ENCODE measurements at regions not wholly inside any gene's neighbourhood (a gene's known extent, or its start where the extent isn't known, plus 50 kb on each side); places are given as distances from the start of the nearest gene placed in this dataset.

DNA sequence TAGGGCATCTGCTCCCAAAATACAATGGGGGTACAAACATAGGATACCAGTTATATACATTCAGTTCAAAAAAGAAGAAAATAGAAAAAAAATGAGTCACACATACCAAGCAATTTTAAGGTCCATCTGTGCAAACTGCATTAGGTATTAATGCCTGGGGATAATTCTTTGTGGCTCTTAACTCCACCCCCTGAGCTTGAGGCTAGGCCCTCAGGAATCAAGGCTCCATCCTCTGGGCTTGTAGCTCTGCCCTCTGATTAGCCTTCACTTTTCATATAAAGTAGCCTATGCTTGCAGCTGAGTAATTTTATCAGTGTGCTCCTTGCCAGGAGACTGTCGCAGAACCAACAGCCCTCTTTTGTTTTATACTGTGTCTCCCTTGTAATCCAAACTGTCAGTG lies 69.9 kb upstream of the BACE2 start:
- Histone ChIP-seq H3K14ac (ENCODE audit: insufficient read length) (no peak overlapping the region), H2BK120ac (replicated peaks; ENCODE audit: low read depth, low read length) (no peak overlapping the region), H3K79me2 (ENCODE audit: control insufficient read depth in 1 of 2, insufficient read depth in 2 of 2, low read length in 2 of 2) (no peaks in the 10 kb centered on the region), H2AFZ (ENCODE audit: low read length) (no peak overlapping the region), H3K9me3 (ENCODE audit: insufficient read depth in 2 of 2, low read depth in 1 of 2, low read length in 1 of 2) (no peaks in the 10 kb centered on the region; a peak in 1 of 4 replicates), H3K56ac (replicated peaks; ENCODE audit: insufficient read length, low read depth, low read length) (no peak overlapping the region), H3K79me1 (ENCODE audit: low read depth, low read length) (no peaks in the 10 kb centered on the region), H3K4ac (replicated peaks; ENCODE audit: insufficient read length, low read depth, low read length) (no peak overlapping the region), H3K4me2 (ENCODE audit: insufficient read depth in 1 of 2, low read depth in 2 of 2, low read length in 2 of 2) (no peak overlapping the region), H3K27ac (ENCODE audit: low read depth, low read length) (no peak overlapping the region), H2BK5ac (ENCODE audit: low read depth, low read length) (no peak overlapping the region), H3K4me1 (replicated peaks in 1 of 4; ENCODE audit: control insufficient read depth in 3 of 4, insufficient read depth in 4 of 4, low read length in 3 of 4) (peaks cover 0 to 1% (median 0%) of the 10 kb centered on the region in 4 experiments; a peak in 1 of 7 replicates), H3K18ac (ENCODE audit: extremely low read depth, low read length) (no peak overlapping the region), H4K91ac (replicated peaks; ENCODE audit: insufficient read length, low read length) (no peak overlapping the region), H3K27me3 (replicated peaks in 1 of 4; ENCODE audit: control insufficient read depth in 3 of 4, extremely low read depth in 1 of 4, insufficient read depth in 3 of 4, low read length in 3 of 4) (no peaks in the 10 kb centered on the region), H2AK5ac (ENCODE audit: low read depth, low read length) (no peak overlapping the region), H2BK15ac (ENCODE audit: low read length) (no peak overlapping the region), H3K23me2 (ENCODE audit: low read depth, low read length) (no peaks in the 10 kb centered on the region), H3K23ac (ENCODE audit: insufficient read length) (no peak overlapping the region), H4K5ac (ENCODE audit: insufficient read length, low read depth, low read length) (no peak overlapping the region), H2BK12ac (ENCODE audit: low read depth, low read length) (no peak overlapping the region), H3K4me3 (ENCODE audit: extremely low read depth in 1 of 4, insufficient read depth in 2 of 4, low read depth in 3 of 4, low read length in 4 of 4) (no peak overlapping the region), H3K9ac (replicated peaks in 1 of 4; ENCODE audit: extremely low read depth in 1 of 4, low read depth in 3 of 4, low read length in 3 of 4) (no peak overlapping the region), H4K8ac (ENCODE audit: extremely low read depth, insufficient read depth, low read length) (no peak overlapping the region), H2BK20ac (ENCODE audit: low read length) (no peak overlapping the region), H4K20me1 (replicated peaks in 1 of 2; ENCODE audit: control insufficient read depth in 1 of 2, insufficient read depth in 2 of 2, low read length in 2 of 2) (no peaks in the 10 kb centered on the region), H3K36me3 (ENCODE audit: control insufficient read depth in 2 of 4, insufficient read depth in 4 of 4, low read length in 3 of 4) (no peaks in the 10 kb centered on the region)
- TF ChIP-seq NRF1 (IDR thresholded peaks at IDR 0.05; ENCODE audit: low read depth, low read length) (no peak), ZNF274 (IDR thresholded peaks at IDR 0.05; ENCODE audit: borderline replicate concordance, extremely low read depth, low read length) (no peak), EGR1 (IDR thresholded peaks at IDR 0.05; ENCODE audit: borderline replicate concordance, low read depth, low read length) (no peak), CREB1 (IDR thresholded peaks at IDR 0.05) (no peak), SAP30 (IDR thresholded peaks at IDR 0.05; ENCODE audit: insufficient read depth, insufficient replicate concordance, low read length) (no peak), SIX5 (IDR thresholded peaks at IDR 0.05; ENCODE audit: low read depth, low read length) (no peak), EZH2 (IDR thresholded peaks at IDR 0.05; ENCODE audit: low read depth, low read length, severe bottlenecking) (no peak), GTF2F1 (IDR thresholded peaks at IDR 0.05; ENCODE audit: borderline replicate concordance, low read depth, low read length) (no peak), MAFK (IDR thresholded peaks at IDR 0.05; ENCODE audit: low read depth, low read length) (no peak), TBP (IDR thresholded peaks at IDR 0.05; ENCODE audit: low read depth, low read length) (no peak)
- no peak for DNase-seq (ENCODE audit: low read depth in 1 of 2, low spot score in 2 of 2)
- WGBS, 2 experiments (ENCODE audit: extremely low coverage in 1 of 2, insufficient coverage in 1 of 2, insufficient read length in 1 of 2, insufficient replicate concordance in 2 of 2, low coverage in 1 of 2, low lambda C conversion rate in 2 of 2, missing lambda C conversion rate in 1 of 2) = 76% methylated on average over 1 of the region's 1 CpG; no CpG with 5 or more reads in 1 of the 2 experiments
- ChIA-PET POLR2A (ENCODE audit: partially characterized antibody) (no interaction called here), CTCF (ENCODE audit: partially characterized antibody) (no interaction called here)
- FAIRE-seq = no peak

All from H1 (cell line).